K562 (cell line): ENCODE measurements at regions not wholly inside any gene's neighbourhood (a gene's known extent, or its start where the extent isn't known, plus 50 kb on each side); places are given as distances from the start of the nearest gene placed in this dataset.

Experiments used
- E2F8 ChIP-seq: fragments of 450-650 bp; IDR thresholded peaks from 2 replicates; pipeline ENCODE4 v1.7.1; 2018; ENCODE audit warnings: mild to moderate bottlenecking, low read depth; ENCODE audit not compliant: partially characterized antibody
- EGR1 ChIP-seq: fragments of 450-650 bp; conservative IDR thresholded peaks from 2 replicates; pipeline ENCODE4 v1.6.1; 2017; ENCODE audit warnings: mild to moderate bottlenecking
- FOXJ2 ChIP-seq: fragments of 200-800 bp; sonication (Bioruptor generic); IDR thresholded peaks from 2 replicates; pipeline ENCODE4 v1.6.1; 2016; ENCODE audit warnings: missing genetic modification characterization, missing compliant biosample characterization
- JUN ChIP-seq, 2 experiments: sonication (generic) in 1 of 2; formaldehyde crosslinking in 1 of 2; IDR thresholded peaks; 2 replicates each; pipeline versions ENCODE4 v1.6.1 to v1.8.0; 2012 to 2022; ENCODE audit warnings: borderline replicate concordance in 2 of 2, mild to moderate bottlenecking in 2 of 2, improper control_type of control experiment in 1 of 2, low read depth in 1 of 2, low read length in 1 of 2, missing genetic modification reagents in 1 of 2
- TEAD2 ChIP-seq: fragments of 450-650 bp; IDR thresholded peaks from 2 replicates; pipeline ENCODE4 v1.6.1; 2016; ENCODE audit warnings: missing genetic modification characterization, control low read depth, missing compliant biosample characterization
- ZFP91 ChIP-seq: sonication (generic); formaldehyde crosslinking; IDR thresholded peaks from 2 replicates; pipeline ENCODE4 v1.8.0; 2022; ENCODE audit warnings: mild to moderate bottlenecking, missing genetic modification reagents
- TF ChIP-seq, protein P1 (sequence below): fragments of 250-450 bp; sonication (Bioruptor Pico); IDR thresholded peaks from 2 replicates; pipeline ENCODE4 v1.4.0; 2020; ENCODE audit warnings: borderline replicate concordance
- TF ChIP-seq, protein P2 (sequence below), 2 experiments: fragments of 450-650 bp in 1 of 2; sonication (generic) in 1 of 2; formaldehyde crosslinking in 1 of 2; IDR thresholded peaks; 2 replicates each; pipeline versions ENCODE4 v1.7.1 to v1.9.0; 2016 to 2022; ENCODE audit warnings: inconsistent platforms in 1 of 2, mild to moderate bottlenecking in 1 of 2, missing genetic modification reagents in 1 of 2

GRCh38 chr1:197843401-197843800 is 59.0 kb upstream of the C1orf53 start (continued):
- no peak for TF ChIP-seq E2F8
- TF ChIP-seq, protein P1, sequence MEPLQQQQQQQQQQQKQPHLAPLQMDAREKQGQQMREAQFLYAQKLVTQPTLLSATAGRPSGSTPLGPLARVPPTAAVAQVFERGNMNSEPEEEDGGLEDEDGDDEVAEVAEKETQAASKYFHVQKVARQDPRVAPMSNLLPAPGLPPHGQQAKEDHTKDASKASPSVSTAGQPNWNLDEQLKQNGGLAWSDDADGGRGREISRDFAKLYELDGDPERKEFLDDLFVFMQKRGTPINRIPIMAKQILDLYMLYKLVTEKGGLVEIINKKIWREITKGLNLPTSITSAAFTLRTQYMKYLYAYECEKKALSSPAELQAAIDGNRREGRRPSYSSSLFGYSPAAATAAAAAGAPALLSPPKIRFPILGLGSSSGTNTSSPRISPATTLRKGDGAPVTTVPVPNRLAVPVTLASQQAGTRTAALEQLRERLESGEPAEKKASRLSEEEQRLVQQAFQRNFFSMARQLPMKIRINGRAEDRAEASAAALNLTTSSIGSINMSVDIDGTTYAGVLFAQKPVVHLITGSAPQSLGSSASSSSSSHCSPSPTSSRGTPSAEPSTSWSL (CRISPR knock-in tag): no peak
- TF ChIP-seq, protein P2, sequence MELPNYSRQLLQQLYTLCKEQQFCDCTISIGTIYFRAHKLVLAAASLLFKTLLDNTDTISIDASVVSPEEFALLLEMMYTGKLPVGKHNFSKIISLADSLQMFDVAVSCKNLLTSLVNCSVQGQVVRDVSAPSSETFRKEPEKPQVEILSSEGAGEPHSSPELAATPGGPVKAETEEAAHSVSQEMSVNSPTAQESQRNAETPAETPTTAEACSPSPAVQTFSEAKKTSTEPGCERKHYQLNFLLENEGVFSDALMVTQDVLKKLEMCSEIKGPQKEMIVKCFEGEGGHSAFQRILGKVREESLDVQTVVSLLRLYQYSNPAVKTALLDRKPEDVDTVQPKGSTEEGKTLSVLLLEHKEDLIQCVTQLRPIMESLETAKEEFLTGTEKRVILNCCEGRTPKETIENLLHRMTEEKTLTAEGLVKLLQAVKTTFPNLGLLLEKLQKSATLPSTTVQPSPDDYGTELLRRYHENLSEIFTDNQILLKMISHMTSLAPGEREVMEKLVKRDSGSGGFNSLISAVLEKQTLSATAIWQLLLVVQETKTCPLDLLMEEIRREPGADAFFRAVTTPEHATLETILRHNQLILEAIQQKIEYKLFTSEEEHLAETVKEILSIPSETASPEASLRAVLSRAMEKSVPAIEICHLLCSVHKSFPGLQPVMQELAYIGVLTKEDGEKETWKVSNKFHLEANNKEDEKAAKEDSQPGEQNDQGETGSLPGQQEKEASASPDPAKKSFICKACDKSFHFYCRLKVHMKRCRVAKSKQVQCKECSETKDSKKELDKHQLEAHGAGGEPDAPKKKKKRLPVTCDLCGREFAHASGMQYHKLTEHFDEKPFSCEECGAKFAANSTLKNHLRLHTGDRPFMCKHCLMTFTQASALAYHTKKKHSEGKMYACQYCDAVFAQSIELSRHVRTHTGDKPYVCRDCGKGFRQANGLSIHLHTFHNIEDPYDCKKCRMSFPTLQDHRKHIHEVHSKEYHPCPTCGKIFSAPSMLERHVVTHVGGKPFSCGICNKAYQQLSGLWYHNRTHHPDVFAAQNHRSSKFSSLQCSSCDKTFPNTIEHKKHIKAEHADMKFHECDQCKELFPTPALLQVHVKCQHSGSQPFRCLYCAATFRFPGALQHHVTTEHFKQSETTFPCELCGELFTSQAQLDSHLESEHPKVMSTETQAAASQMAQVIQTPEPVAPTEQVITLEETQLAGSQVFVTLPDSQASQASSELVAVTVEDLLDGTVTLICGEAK (IDR thresholded peaks at IDR 0.05): no peak
- TF ChIP-seq, protein P2 (CRISPR knock-in tag; IDR thresholded peaks at IDR 0.05): no peak
- no peak for TF ChIP-seq EGR1
- TF ChIP-seq TEAD2 (tag): no peak
- no peak for TF ChIP-seq JUN (IDR thresholded peaks at IDR 0.05; ENCODE audit: borderline replicate concordance, low read depth, low read length)
- no peak for TF ChIP-seq JUN (CRISPR knock-in tag; IDR thresholded peaks at IDR 0.05; ENCODE audit: borderline replicate concordance)
- no peak for TF ChIP-seq ZFP91
- no peak for TF ChIP-seq FOXJ2 (tag)
